ENCODE measurements at regions not wholly inside any gene's neighbourhood (a gene's known extent, or its start where the extent isn't known, plus 50 kb on each side); places are given as distances from the start of the nearest gene placed in this dataset.

- TF ChIP-seq CTCF (conservative IDR thresholded peaks at IDR 0.05) (no peak), EZH2 (IDR thresholded peaks at IDR 0.05; ENCODE audit: low read depth) (no peak)
These were observed 67.0 kb upstream of the NEK6 start for GRCh38 chr9:124190761-124191160.

Measured in PC-9 (cell line).